T-helper 2 cell (primary cell): ENCODE measurements at regions not wholly inside any gene's neighbourhood (a gene's known extent, or its start where the extent isn't known, plus 50 kb on each side); places are given as distances from the start of the nearest gene placed in this dataset.
"Not testable (repeated sequence)": the region's sequence is repeated elsewhere in the genome, so short reads cannot be mapped to it uniquely, and the experiment has no call there.

ENCODE experiments used
- DNase-seq, 5 experiments: peaks; one replicate each; pipeline versions ENCODE4 v3.0.0 to v3.0.0-alpha.2; 2012 to 2022

DNA sequence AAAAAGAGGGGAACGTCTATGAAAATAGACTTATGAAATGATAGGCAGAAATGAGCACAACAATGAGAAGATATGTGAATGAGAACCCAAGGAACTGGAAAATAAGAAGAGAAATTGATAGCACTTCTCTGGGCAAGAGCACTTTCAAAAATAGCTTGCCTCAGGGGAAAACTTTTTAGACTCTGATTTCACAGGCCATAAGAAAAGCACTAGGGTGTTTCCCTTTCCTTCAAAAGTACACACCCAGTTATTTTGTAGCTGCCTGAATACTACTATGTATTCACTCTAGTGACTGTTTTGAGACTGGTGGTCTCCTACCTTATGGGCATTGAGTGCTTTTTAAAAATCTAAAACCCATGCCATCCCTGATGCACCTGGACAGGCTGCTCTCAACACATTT, 172.3 kb upstream of the SOX6 start:
- no peak for DNase-seq

DNA sequence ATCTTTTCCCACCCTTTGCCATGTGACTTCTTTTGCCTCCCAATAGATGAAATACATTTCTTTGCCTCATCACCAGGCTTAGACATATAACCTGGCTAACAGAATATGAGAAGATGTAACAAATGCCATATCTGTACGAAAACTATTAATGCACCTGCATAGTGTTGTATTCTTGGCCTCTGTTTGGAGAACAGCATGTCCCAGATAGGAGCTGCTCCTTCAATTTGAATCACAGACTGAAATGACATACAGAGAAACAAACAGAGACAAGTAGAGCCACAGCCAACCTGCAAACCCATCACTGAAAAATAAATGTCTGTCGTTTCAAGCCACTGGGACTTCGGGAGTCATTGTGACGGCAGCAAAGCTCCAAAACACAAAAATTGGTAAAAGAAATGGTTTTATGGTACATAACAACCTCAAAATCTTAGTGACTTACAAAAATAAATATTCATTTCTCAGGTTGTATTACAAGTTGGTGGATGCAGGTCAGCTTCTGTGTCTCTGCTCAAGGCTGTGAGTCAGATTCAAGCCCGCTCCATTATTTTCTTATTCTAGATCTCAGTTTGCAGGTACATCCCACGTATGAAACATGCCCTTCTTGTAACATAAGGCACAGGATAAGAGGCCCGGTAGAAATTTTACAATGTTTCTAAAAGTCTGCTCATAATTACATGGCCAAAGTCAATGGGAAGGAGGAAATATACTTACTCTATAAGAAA, 171.3 kb upstream of the SOX6 start:
- DNase-seq: no peak

DNA sequence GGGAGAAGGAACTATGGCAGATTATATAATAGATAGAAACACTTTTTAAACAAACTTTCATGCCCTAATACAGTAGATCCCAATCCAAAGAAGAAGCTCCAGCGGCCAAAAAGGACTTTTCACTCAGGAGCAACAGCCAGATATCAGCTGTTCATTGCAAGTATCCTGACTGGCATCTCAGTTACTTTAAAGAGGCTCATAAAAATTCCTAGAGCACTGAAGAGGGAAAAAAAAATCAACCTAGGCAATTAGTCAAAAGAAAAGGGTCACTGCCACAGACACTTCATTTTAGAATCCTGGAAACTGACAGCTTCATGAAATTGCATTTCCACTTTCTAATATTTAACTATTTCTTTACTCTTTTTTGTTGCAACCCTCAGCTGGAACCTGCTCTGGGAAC, 170.6 kb upstream of the SOX6 start:
- no peak for DNase-seq

DNA sequence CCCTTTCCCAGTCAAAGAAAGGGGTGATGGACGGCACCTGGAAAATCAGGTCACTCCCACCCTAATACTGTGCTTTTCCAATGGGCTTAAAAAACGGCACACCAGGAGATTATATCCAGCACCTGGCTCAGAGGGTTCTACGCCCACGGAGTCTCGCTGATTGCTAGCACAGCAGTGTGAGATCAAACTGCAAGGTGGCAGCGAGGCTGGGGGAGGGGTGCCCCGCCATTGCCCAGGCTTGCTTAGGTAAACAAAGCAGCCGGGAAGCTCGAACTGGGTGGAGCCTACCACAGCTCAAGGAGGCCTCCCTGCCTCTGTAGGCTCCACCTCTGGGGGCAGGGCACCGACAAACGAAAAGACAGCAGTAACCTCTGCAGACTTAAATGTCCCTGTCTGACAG, 164.4 kb upstream of the SOX6 start:
- DNase-seq: not testable (repeated sequence)

DNA sequence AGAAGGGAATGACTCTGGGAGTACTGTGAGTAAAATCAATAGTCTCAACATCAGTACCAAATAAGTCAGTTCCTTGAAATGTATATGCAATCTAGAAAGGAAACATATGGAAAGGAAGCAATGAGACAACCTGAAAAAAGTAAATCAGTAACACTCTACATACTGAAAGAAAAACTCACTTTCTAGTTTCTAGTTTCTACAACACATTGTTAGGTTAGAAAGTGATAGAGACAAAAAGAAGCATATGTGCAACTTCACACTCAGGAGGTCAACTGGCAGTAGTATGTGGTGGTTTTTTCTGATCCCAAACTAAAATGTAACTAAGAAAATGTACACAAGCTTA, 156.5 kb upstream of the SOX6 start:
- no peak for DNase-seq

DNA sequence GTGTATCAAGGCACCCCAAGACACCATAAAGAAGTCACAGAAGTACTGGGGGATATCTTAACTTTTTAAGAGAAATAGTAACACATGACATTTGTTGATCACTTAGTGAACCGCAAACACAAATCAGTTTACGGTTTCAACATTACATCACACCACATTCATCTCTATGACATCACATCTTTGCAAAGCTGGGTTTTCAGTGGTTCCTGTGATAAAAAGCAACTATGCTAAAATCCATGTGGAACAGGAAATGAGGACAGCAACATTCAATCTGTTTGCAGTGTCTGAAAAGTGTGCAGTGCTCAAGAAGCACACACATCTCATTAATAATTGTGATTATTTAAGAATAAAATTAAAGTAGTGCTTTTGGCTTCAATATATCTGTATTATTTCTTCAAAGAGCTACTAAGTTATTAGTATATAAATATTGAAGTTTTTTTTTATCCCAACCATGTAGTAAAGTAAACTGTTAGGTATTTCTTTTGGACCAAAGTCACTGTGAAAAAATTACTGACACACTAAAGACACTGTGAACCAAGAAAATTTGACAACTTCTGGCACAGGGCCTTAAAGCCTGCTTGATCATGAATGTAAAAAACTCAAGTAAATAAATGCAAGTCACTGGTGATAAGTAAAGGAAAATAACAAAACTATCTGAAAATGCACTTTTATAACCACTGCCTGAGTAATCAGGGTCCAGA, 156.0 kb upstream of the SOX6 start:
- DNase-seq: no peak

DNA sequence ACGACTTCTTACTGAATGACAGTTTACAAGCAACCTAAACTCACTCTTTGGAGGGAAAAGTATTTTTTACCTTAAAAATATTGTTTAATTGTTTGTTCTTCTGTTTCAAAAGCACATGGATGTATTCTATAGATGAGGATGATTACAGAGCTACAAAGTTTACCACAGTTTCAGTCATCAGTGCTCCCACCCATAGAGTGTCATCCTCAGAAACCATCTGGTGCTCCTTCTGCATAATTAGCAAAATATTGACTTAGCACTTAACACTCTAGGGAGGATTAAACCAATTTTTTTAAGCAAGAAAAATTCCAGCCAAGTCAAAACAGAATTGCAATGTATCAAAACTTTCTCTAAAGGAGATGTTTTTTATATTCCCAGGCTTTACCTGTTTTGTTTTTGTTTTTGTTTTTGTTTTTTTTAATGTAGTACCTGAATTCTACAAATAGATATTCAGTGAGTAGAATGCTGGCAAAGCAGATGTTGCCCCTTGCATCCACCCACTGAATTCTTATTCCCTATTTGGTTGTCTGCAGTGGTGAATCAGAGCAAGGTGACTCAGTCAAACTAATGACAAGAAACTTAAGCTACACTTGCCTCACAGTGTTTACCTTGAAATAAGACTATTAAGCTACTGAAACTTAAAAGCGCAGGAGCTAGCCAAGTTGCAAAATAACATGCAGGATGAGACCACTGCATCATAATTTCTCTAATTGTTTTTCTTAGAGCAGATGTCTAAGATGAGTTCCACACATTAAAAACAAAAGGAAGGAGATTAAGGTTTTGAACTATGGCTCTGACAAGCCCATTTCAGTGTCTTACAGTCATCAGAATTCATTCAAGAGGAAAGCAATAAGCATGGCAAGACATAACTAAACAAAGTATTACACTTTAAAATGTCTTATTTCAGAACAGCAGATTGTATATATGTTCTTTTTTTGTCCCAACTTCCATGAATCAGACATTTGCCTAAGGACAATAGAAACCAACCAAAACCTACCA, 155.1 kb upstream of the SOX6 start:
- DNase-seq: no peak

DNA sequence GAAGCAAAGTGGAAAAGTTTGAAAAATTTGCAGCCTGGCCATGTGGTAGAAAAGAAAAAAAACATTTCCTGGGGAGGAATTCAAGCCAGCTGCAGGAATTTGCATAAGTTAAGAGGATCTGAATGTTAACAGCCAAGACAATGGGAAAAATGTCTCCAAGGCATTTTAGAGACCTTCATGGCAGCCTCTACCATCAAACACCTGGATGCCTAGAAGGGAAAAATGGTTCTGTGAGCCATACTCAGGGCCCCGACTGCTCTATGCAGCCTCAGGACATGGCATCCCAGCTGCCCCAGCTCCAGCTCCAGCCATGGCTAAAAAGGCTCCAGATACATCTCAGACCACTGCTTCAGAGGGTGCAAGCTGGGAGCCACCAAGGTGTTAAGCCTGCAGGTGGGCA, 149.1 kb upstream of the SOX6 start:
- DNase-seq: no peak

DNA sequence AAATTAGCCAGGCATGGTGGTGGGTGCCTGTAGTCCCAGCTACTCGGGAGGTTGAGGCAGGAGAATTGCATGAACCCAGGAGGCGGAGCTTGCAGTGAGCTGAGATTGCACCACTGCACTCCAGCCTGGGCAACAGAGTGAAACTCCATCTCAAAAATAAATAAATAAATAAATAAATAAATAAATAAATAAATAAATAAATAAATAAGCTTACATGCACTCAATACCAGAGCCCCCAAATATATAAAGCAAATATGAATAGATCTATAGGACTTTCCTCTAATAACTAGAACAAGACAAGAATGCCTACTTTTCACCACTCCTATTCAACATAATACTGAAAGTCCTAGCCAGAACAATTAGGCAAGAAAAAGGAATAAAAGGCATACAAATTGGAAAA, 147.5 kb upstream of the SOX6 start:
- DNase-seq: not testable (repeated sequence)

DNA sequence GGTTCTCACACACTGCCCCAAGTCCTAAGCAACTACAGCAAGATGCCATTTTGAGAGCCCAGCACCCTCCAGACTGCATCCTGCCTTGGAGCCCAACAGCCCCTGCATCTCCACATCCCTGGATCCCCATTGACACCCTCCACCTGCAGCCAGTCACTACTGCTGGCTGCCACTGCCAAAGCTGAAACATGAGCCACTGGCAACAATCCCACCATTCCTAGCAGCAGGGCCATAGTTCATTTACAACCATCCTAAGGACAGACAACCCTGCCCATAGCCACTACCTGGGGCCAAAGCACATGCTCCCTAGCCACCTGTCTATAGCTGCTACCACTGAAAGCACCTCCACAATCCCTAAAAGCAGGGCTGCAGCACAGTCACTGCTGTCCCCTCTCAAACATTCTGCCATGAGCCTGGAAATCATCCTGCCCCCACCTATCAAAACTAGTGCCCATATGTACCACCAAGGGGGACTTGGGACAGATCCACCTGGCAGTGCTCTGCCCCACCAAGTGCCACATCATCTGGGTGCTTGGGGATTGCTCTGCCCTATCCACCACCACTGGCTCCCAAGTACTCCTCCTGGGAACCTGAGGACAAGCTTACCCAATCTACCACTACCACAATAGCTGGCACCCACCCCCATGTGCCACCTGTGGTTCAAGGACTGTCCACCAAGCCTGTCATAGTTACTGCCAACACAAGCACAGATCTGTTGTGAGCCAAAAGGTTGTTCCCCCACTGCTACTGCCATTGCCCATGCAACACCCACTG, 138.8 kb upstream of the SOX6 start:
- DNase-seq: no peak

DNA sequence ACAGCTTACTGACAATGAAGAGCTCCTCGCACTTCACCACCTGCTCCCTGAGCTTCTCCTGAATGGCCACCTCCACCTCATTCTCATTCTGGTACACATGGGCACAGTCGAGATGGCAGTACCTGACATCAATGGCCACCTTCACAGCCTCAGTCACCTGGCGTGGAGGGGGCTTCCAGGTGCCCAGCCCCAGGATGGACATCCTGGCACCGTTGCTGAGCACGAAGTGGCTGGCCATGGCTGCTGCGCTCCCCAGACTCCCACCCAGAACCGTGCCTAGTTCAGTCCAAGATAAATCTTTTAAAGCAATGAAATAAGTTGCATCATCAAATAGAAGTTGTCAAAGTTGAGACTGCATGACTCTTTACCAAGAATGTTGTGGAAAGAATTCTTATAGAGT, 128.1 kb upstream of the SOX6 start:
- DNase-seq: no peak

DNA sequence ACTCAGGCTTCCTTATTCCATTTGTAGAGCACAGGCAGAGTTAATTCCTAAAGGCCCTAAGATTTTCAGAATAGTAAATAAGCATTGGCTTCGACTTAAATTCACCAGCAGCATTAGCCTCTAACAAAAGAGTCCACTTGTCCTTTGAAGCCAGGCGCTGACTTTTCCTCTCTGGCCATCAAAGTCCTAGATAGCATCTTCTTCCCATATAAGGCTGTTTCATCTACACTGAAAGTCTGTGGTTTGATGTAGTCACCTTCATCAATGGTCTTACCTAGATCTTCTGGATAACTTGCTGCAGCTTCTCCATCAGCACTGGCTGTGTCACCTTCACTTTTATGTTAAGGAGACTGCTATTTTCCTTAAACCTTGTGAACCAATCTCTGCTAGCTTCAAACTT, 118.3 kb upstream of the SOX6 start:
- no peak for DNase-seq

DNA sequence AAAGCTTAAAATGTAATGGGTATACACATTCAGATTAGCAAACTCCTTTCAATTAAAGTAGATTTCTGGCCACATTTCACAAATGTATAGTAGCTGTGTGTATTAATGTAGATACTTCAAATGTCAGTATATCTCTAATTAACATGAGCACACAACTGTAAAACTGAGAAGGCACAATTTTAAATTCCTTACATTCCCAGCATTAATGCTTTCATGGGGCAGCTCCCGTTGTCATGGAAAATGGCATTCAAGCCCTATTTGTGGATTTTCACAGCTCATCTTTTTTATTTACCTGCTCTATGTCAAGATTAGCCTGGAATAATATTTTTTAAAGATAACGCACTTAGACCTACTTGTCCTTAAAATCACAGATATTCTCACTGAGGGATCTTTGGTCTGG, 113.6 kb upstream of the SOX6 start:
- DNase-seq: no peak

DNA sequence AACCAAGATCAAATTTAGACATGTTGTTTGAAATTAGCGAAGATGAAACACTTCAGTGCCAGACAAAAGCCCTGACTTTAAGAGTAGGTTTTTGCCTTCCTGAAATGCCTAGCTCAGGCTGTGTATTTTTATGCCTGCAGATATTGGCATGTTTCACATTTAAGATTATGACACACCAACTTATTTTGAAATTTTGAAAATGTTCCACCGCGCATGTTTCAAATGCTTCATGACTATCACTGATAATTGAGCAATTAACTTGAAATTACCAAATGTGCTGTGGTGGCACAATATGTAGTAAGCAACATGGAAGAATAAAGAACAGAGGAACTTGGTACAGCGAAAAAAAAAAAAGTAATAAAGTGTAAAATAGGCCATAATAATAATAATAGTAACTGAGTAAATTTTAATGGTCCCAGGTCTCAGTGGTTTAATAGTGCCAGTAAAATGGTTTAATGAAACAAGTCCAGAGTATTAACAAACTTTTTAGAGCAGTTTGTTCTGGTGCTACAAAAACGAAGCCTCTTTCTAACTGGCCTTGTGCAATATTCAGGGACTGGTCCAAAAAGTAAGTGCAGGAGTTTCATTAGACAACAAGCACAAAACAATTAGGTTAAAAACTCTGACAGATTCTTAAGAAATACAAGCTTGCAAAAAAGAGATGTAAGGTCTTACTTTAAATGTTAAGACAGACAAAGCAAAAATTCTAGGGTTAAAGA, 112.5 kb upstream of the SOX6 start:
- DNase-seq: no peak

DNA sequence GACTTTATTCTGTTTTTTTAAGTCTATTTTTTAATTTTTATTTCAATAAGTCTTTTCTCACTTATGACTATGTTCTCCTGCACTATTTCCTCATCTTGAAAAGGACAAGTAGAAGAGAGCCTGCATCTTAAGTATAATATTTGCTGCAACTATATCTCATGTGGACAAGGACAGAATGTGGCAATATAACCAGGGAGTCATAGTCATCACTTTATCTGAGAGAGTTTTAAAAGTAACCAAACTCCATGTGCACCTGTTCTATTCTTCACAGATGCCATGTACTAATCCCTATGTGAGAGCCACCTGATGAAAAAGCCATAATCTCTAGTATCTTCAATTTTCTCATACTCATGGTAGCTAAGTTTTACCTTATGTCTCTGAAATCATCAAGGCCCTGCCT, 104.2 kb upstream of the SOX6 start:
- no peak for DNase-seq

DNA sequence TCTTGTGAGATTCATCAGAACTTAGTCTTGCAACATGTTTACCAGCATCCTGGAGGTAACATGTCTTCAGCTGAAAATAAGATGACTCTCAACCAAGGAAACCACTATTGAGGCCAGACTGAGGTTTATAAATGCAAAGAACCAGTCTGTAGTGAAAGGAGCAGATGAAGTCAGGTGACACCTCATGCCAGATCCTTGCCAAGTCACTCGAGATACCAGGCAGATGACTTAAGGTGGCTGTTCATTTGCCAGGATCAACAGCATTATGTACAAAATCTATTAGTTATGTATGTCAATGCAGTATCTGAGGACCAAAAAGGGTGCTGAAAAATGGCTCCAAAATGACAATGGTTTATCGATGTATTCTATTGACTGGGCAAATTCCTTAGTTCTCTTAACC, 100.0 kb upstream of the SOX6 start:
- no peak for DNase-seq

DNA sequence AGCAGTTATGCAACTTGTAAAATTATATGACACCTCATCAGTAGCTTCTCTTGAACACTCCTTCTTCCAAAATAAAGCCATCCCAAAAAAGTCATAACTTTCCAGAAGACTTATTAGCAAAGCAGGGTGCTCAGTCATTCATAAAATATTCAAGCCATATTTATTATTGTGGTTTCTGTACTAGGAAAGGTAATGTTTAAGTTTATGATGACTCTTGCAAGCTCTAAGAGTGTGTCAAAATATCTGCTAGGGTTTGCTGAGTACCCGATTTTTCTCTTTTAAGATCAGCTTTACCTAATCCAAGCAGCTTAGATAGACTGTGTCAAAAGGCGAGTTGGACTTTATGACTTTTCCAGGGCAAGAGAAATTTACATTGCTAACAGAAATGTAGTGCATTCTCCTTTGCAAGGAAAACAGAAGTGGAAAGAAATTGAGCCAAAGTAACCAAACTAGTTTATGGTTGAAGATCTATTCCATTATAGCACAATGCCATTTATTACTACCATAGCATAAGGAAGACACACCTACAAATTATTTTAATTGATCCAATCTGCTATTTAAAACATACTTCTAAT, 98.0 kb upstream of the SOX6 start:
- no peak for DNase-seq

DNA sequence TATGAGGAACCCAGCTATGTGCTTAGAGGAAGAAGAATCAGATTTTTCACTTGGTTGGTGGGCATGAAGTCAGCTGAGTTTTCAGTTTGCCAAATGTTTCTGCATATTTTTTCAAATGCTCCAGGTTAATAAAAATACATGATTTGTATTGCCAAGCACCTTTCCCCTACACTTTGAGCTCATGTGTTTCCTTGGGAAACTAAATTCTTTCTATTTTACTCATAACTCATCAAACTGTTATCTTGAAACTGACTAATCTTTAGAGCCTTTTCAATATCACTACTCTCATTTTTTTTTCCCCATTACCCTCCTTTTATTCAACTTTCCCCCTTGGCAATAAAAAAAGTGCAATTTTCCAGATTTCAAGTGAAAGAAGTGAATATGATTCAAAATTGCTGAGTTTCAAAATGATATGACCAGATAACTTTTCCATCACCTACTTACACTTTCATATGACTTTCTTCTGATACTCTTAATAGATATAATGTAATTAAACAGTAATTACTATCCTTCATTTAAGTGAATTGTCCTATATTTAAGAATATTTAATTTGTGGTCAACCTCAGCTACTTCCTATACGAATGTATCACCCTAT, 91.9 kb upstream of the SOX6 start:
- DNase-seq: no peak

DNA sequence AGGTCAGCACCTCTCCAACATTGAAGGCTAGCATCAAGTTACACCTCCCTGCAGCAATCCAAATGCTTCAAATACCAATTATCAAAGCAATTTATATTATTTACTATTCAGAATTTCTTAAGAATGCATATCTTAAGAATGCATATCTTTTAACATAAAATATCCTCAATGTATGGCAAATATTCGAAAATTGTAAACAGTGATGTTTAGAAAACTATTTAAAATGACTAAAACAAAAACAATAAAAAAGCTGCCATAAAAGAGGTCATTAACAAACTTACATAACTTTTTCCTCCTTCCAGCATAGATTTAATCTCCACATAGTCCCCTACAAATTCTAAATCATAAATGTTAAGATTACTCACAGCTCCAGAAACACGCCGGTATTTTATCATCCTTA, 85.1 kb upstream of the SOX6 start:
- DNase-seq: no peak

DNA sequence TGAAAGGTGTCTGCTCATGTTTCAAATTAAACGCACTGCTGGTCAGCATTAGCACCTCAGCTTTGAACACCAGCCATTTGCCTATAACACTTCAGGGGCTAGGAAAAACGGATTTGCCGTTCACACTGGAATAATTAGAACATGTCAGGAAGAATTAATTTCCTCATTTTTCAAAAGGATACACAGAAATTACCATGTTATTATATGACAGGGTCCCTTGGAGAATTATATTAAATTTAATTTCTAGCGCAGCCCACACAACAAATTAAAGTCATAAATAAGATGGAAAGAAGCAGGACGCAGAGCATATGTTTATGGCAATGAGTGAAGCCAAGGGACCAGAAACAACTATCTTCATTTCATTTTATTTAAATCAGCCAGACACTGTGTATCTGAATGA, 83.8 kb upstream of the SOX6 start:
- no peak for DNase-seq

DNA sequence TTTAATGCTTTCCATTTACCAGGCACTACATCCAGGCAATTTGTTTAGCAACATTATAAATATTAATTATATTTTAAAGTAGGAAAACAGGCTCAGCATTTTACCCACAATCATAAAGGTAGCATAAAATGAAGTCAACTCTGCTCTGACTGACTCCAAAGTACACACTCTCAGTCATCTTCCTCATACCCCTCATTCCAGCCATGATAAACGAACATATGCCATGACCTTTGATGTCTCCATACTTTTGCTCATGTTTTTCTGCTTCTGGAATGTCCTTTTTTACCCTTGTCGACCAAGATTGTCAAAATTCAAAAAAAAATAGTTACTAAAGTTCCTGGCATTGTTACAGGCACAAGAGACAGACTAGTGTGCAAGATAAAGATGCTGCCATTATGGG, 77.7 kb upstream of the SOX6 start:
- DNase-seq: no peak
